GM12878 (cell line): ENCODE measurements at regions not wholly inside any gene's neighbourhood (a gene's known extent, or its start where the extent isn't known, plus 50 kb on each side); places are given as distances from the start of the nearest gene placed in this dataset.

Experiments
- ATAC-seq: fragments of 200-7000 bp; cut with Tn5 transposase; 3 replicates; pipeline ENCODE4 v1.9.1; 2020; ENCODE audit warnings: mild to moderate bottlenecking, moderate library complexity
- BruUV-seq: library from RNA; stranded (reverse); fragments of 400-500 nt; replicated peaks from 2 replicates; lab custom pipeline; 2021; lab: Mats Ljungman, UMichigan
- CTCF ChIA-PET: fragments of 300-600 bp; sonication (Branson Sonifier 250); formaldehyde crosslinking; extraction: SDS; loops from one replicate; lab custom pipeline; 2021; ENCODE audit warnings: inconsistent platforms; lab: Yijun Ruan, JAX
- POLR2A ChIA-PET: fragments of 350-600 bp; formaldehyde crosslinking; extraction: SDS; loops from one replicate; lab custom pipeline; 2021; ENCODE audit warnings: inconsistent platforms; lab: Charles Lee
- RAD21 ChIA-PET: fragments of 300-600 bp; sonication (Branson Sonifier 250); formaldehyde crosslinking; loops from one replicate; lab custom pipeline; 2023; ENCODE audit warnings: antibody characterized with exemption; ENCODE audit not compliant: unreplicated experiment; lab: Charles Lee
- SMC1A ChIA-PET: fragments of 300-600 bp; sonication (Branson Sonifier 250); formaldehyde crosslinking; loops from one replicate; lab custom pipeline; 2023; ENCODE audit not compliant: unreplicated experiment, uncharacterized antibody; lab: Charles Lee
- DNase-seq: peaks from one replicate; pipeline ENCODE4 v3.0.0-alpha.2; 2011; ENCODE audit warnings: low read depth, low spot score
- FAIRE-seq: peaks from 3 replicates; lab custom pipeline; 2011; peaks lifted over from hg19 to GRCh38; lab: Jason Lieb, UNC
- H2AFZ ChIP-seq: 2 replicates; pipeline ENCODE4 v1.6.0; 2011; ENCODE audit warnings: low read depth, low read length, control low read depth; ENCODE audit not compliant: control insufficient read depth
- H3K27ac ChIP-seq: 2 replicates; pipeline ENCODE4 v1.5.1; 2011; ENCODE audit warnings: control low read depth; ENCODE audit not compliant: control insufficient read depth, insufficient read depth
- H3K27me3 ChIP-seq, 2 experiments: replicated peaks in 1 of 2; 2 replicates each; pipeline versions ENCODE4 v1.6.0 to v1.6.1; 2011; ENCODE audit warnings: low read length in 1 of 2; ENCODE audit not compliant: control insufficient read depth in 2 of 2, insufficient read depth in 2 of 2
- H3K36me3 ChIP-seq, 2 experiments: 2 replicates each; pipeline ENCODE4 v1.5.1; 2011; ENCODE audit warnings: low read length in 1 of 2; ENCODE audit not compliant: control insufficient read depth in 2 of 2, insufficient read depth in 2 of 2
- H3K4me1 ChIP-seq: 2 replicates; pipeline ENCODE4 v1.6.1; 2011; ENCODE audit warnings: mild to moderate bottlenecking, low read length, moderate library complexity, mixed read lengths; ENCODE audit not compliant: control insufficient read depth, insufficient read depth
- H3K4me2 ChIP-seq: 2 replicates; pipeline ENCODE4 v1.6.0; 2011; ENCODE audit warnings: control low read depth; ENCODE audit not compliant: control insufficient read depth, insufficient read depth
- H3K4me3 ChIP-seq: fragments of 200-600 bp; sonication (generic); 2 replicates; pipeline ENCODE4 v1.5.1; 2016
- H3K79me2 ChIP-seq: 2 replicates; pipeline ENCODE4 v1.6.0; 2011; ENCODE audit warnings: low read length; ENCODE audit not compliant: control insufficient read depth, insufficient read depth
- H3K9ac ChIP-seq: 2 replicates; pipeline ENCODE4 v1.8.0; 2011; ENCODE audit warnings: low read length, control low read depth, mixed read lengths; ENCODE audit not compliant: control insufficient read depth, insufficient read depth
- H3K9me3 ChIP-seq: replicated peaks from 3 replicates; pipeline ENCODE4 v1.5.1; 2011; ENCODE audit warnings: mild to moderate bottlenecking, low read length; ENCODE audit not compliant: control insufficient read depth, insufficient read depth
- H4K20me1 ChIP-seq: 2 replicates; pipeline ENCODE4 v1.6.0; 2011; ENCODE audit not compliant: control insufficient read depth, insufficient read depth
- SREBF1 ChIP-seq: IDR thresholded peaks from 2 replicates; pipeline ENCODE4 v1.6.1; 2012; ENCODE audit warnings: mild to moderate bottlenecking, low read length
- USF2 ChIP-seq: IDR thresholded peaks from 2 replicates; pipeline ENCODE4 v1.6.1; 2011; ENCODE audit warnings: low read depth, low read length, improper control_type of control experiment, borderline replicate concordance
- ZNF592 ChIP-seq: fragments of 450-650 bp; IDR thresholded peaks from 2 replicates; pipeline ENCODE4 v1.6.1; 2017; ENCODE audit warnings: mild to moderate bottlenecking, moderate library complexity
- WGBS: methylation state at CpG from one replicate; pipeline ENCODE4 v1.1.6; 2016; ENCODE audit warnings: low lambda C conversion rate; ENCODE audit not compliant: insufficient replicate concordance, insufficient coverage; ENCODE audit errors: missing lambda C conversion rate; 5-methylcytosine and 5-hydroxymethylcytosine counted together
- in situ Hi-C: fragments of 300-500 bp; cut with MboI; formaldehyde crosslinking; loops from 9 replicates; pipeline ENCODE4 v1.14.3; 2018; ENCODE audit warnings: mixed read lengths
- intact Hi-C: fragments of 100-400 bp; cut with micrococcal nuclease; formaldehyde crosslinking; loops from one replicate; pipeline ENCODE4 v1.14.2; 2022; ENCODE audit not compliant: unreplicated experiment
- TF ChIP-seq, protein P1 (sequence below), 3 experiments: IDR thresholded peaks in 2 of 3; conservative IDR thresholded peaks in 1 of 3; 2 replicates each; pipeline ENCODE4 v1.5.1; 2011; ENCODE audit warnings: low read depth in 3 of 3, low read length in 3 of 3, mild to moderate bottlenecking in 3 of 3, control low read depth in 2 of 3, moderate library complexity in 2 of 3, inconsistent platforms in 1 of 3, mixed read lengths in 1 of 3; ENCODE audit not compliant: control insufficient read depth in 2 of 3, insufficient read depth in 1 of 3; ENCODE audit errors: extremely low read depth in 1 of 3
- TF ChIP-seq, protein P2 (sequence below): fragments of 450-650 bp; IDR thresholded peaks from 2 replicates; pipeline ENCODE4 v1.6.1; 2016; ENCODE audit warnings: mild to moderate bottlenecking
- TF ChIP-seq, protein P3 (sequence below): fragments of 450-650 bp; formaldehyde crosslinking; IDR thresholded peaks from 2 replicates; pipeline ENCODE4 v1.4.0; 2020; ENCODE audit warnings: mild to moderate bottlenecking, moderate library complexity

GRCh38 chr5:61910771-61911170, 395.2 kb upstream of the KIF2A start (continued):
- TF ChIP-seq, protein P1, sequence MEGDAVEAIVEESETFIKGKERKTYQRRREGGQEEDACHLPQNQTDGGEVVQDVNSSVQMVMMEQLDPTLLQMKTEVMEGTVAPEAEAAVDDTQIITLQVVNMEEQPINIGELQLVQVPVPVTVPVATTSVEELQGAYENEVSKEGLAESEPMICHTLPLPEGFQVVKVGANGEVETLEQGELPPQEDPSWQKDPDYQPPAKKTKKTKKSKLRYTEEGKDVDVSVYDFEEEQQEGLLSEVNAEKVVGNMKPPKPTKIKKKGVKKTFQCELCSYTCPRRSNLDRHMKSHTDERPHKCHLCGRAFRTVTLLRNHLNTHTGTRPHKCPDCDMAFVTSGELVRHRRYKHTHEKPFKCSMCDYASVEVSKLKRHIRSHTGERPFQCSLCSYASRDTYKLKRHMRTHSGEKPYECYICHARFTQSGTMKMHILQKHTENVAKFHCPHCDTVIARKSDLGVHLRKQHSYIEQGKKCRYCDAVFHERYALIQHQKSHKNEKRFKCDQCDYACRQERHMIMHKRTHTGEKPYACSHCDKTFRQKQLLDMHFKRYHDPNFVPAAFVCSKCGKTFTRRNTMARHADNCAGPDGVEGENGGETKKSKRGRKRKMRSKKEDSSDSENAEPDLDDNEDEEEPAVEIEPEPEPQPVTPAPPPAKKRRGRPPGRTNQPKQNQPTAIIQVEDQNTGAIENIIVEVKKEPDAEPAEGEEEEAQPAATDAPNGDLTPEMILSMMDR (IDR thresholded peaks at IDR 0.05 in 2 of 3, conservative IDR thresholded peaks at IDR 0.05 in 1 of 3; ENCODE audit: control insufficient read depth in 2 of 3, extremely low read depth in 1 of 3, insufficient read depth in 1 of 3, low read depth in 3 of 3, low read length in 3 of 3) = no peak
- no peak for TF ChIP-seq SREBF1
- no peak for TF ChIP-seq USF2
- TF ChIP-seq, protein P2, sequence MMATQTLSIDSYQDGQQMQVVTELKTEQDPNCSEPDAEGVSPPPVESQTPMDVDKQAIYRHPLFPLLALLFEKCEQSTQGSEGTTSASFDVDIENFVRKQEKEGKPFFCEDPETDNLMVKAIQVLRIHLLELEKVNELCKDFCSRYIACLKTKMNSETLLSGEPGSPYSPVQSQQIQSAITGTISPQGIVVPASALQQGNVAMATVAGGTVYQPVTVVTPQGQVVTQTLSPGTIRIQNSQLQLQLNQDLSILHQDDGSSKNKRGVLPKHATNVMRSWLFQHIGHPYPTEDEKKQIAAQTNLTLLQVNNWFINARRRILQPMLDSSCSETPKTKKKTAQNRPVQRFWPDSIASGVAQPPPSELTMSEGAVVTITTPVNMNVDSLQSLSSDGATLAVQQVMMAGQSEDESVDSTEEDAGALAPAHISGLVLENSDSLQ = 0 out of 2 replicates have a peak, but pooled peaks have one; percentile 18

- Histone ChIP-seq H3K9me3 (no peaks in the 10 kb centered on the region), H3K4me3 (no peak overlapping the region), H3K36me3 (no peaks in the 10 kb centered on the region), H3K9ac (no peak overlapping the region), H3K27ac (no peak overlapping the region), H3K4me2 (no peak overlapping the region), H4K20me1 (no peaks in the 10 kb centered on the region), H3K4me1 (no peaks in the 10 kb centered on the region), H2AFZ (no peak overlapping the region), H3K27me3 (no peaks in the 10 kb centered on the region), H3K79me2 (no peaks in the 10 kb centered on the region)
- SMC1A ChIA-PET = no interaction called here
- FAIRE-seq (no peak), ATAC-seq (no peak), DNase-seq (no peak)
- intact Hi-C loops (no loop called here), in situ Hi-C loops (no loop called here)
- RAD21 ChIA-PET = no interaction called here
- CTCF ChIA-PET = no interaction called here
- POLR2A ChIA-PET = no interaction called here
- no TSS peak for BruUV-seq
- 55% methylated on average over 6 of the region's 6 CpGs for WGBS
- TF ChIP-seq, protein P3, sequence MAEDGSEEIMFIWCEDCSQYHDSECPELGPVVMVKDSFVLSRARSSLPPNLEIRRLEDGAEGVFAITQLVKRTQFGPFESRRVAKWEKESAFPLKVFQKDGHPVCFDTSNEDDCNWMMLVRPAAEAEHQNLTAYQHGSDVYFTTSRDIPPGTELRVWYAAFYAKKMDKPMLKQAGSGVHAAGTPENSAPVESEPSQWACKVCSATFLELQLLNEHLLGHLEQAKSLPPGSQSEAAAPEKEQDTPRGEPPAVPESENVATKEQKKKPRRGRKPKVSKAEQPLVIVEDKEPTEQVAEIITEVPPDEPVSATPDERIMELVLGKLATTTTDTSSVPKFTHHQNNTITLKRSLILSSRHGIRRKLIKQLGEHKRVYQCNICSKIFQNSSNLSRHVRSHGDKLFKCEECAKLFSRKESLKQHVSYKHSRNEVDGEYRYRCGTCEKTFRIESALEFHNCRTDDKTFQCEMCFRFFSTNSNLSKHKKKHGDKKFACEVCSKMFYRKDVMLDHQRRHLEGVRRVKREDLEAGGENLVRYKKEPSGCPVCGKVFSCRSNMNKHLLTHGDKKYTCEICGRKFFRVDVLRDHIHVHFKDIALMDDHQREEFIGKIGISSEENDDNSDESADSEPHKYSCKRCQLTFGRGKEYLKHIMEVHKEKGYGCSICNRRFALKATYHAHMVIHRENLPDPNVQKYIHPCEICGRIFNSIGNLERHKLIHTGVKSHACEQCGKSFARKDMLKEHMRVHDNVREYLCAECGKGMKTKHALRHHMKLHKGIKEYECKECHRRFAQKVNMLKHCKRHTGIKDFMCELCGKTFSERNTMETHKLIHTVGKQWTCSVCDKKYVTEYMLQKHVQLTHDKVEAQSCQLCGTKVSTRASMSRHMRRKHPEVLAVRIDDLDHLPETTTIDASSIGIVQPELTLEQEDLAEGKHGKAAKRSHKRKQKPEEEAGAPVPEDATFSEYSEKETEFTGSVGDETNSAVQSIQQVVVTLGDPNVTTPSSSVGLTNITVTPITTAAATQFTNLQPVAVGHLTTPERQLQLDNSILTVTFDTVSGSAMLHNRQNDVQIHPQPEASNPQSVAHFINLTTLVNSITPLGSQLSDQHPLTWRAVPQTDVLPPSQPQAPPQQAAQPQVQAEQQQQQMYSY (CRISPR knock-in tag) = no peak
- no peak for TF ChIP-seq ZNF592
Observed at GRCh38 chr5:61912559-61912958, 393.4 kb upstream of the KIF2A start.
